ENCODE measurements at regions not wholly inside any gene's neighbourhood (a gene's known extent, or its start where the extent isn't known, plus 50 kb on each side); places are given as distances from the start of the nearest gene placed in this dataset.

DNA sequence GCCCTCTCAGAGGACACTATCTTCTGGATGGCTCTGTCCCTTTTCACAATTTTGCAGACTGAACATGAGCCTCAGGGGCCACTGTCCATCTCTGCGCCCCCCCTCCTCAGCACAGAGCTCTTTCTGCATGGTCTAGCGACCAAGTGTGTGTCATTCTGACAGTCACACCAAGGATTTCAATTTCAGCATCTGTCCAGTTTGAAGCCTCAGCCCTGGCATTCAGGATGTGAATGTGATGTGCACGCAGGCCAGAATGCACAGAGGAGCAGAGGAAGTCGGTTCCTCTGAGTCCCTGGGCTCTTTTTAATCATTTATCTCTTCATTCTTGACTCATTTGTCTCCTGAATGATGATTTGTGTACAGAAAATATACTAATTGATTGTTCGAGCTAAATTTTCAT lies 102.0 kb upstream of the PWP1 start:
- Histone ChIP-seq H3K9ac (ENCODE audit: insufficient read depth, low read length) (no peak overlapping the region), H3K36me3 (ENCODE audit: control insufficient read depth, insufficient read depth, low read length) (no peaks in the 10 kb centered on the region), H3K79me2 (ENCODE audit: control insufficient read depth, insufficient read depth, low read length) (no peaks in the 10 kb centered on the region), H3K4me3 (replicated peaks in 1 of 4; ENCODE audit: control extremely low read depth in 1 of 4, insufficient read depth in 1 of 4, low read depth in 3 of 4, low read length in 4 of 4) (no peak overlapping the region), H4K20me1 (ENCODE audit: control insufficient read depth, extremely low read depth, insufficient read depth, low read length) (no peaks in the 10 kb centered on the region), H3K4me1 (ENCODE audit: control insufficient read depth, extremely low read depth, insufficient read depth, low read length) (no peaks in the 10 kb centered on the region), H2AFZ (ENCODE audit: low read length) (no peak overlapping the region), H3K4me2 (ENCODE audit: extremely low read depth, insufficient read depth, low read length) (no peak overlapping the region), H3K9me3 (ENCODE audit: control insufficient read depth, insufficient read depth, low read depth, low read length) (no peaks in the 10 kb centered on the region), H3K27ac (ENCODE audit: insufficient read depth, low read length) (no peak overlapping the region), H3K27me3 (ENCODE audit: control insufficient read depth, insufficient read depth, low read length) (peaks cover 2% of the 10 kb centered on the region)
- TF ChIP-seq, protein P1, sequence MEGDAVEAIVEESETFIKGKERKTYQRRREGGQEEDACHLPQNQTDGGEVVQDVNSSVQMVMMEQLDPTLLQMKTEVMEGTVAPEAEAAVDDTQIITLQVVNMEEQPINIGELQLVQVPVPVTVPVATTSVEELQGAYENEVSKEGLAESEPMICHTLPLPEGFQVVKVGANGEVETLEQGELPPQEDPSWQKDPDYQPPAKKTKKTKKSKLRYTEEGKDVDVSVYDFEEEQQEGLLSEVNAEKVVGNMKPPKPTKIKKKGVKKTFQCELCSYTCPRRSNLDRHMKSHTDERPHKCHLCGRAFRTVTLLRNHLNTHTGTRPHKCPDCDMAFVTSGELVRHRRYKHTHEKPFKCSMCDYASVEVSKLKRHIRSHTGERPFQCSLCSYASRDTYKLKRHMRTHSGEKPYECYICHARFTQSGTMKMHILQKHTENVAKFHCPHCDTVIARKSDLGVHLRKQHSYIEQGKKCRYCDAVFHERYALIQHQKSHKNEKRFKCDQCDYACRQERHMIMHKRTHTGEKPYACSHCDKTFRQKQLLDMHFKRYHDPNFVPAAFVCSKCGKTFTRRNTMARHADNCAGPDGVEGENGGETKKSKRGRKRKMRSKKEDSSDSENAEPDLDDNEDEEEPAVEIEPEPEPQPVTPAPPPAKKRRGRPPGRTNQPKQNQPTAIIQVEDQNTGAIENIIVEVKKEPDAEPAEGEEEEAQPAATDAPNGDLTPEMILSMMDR (conservative IDR thresholded peaks at IDR 0.05 in 1 of 2, IDR thresholded peaks at IDR 0.05 in 1 of 2; ENCODE audit: low read depth in 1 of 2, low read length in 2 of 2), result no peak
- no peak for TF ChIP-seq EZH2 (IDR thresholded peaks at IDR 0.05; ENCODE audit: low read length, missing control alignments)
- no peak for DNase-seq (ENCODE audit: low read depth in 2 of 2)

DNA sequence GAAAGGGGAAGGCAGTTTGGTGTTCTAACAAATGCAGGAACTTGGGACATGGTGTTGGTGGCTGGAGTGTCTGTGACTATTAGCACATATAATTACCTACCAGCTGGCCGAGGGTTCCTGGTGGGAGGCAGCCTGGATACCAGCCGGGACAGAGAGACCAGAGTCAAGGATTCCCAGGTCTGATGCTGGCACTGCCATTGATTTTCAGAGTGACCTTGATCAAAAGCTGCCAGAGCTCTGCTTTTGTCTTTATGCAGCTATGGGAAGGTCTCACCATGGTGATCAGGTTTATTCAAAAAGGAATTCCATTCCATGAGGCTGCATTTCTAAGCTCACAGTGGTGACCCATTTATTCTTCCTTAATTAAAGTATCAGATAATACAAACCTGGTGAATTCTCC lies 101.0 kb upstream of the PWP1 start:
- Histone ChIP-seq H3K4me1 (ENCODE audit: control insufficient read depth, extremely low read depth, insufficient read depth, low read length) (no peaks in the 10 kb centered on the region), H2AFZ (ENCODE audit: low read length) (no peak overlapping the region), H3K4me3 (replicated peaks in 1 of 4; ENCODE audit: control extremely low read depth in 1 of 4, insufficient read depth in 1 of 4, low read depth in 3 of 4, low read length in 4 of 4) (no peak overlapping the region), H3K79me2 (ENCODE audit: control insufficient read depth, insufficient read depth, low read length) (no peaks in the 10 kb centered on the region), H3K4me2 (ENCODE audit: extremely low read depth, insufficient read depth, low read length) (no peak overlapping the region), H3K36me3 (ENCODE audit: control insufficient read depth, insufficient read depth, low read length) (no peaks in the 10 kb centered on the region), H3K27ac (ENCODE audit: insufficient read depth, low read length) (no peak overlapping the region), H3K9ac (ENCODE audit: insufficient read depth, low read length) (no peak overlapping the region), H4K20me1 (ENCODE audit: control insufficient read depth, extremely low read depth, insufficient read depth, low read length) (no peaks in the 10 kb centered on the region), H3K9me3 (ENCODE audit: control insufficient read depth, insufficient read depth, low read depth, low read length) (no peaks in the 10 kb centered on the region), H3K27me3 (ENCODE audit: control insufficient read depth, insufficient read depth, low read length) (peaks cover under 1% of the 10 kb centered on the region)
- no peak for DNase-seq (ENCODE audit: low read depth in 2 of 2)
- TF ChIP-seq, protein P1 (conservative IDR thresholded peaks at IDR 0.05 in 1 of 2, IDR thresholded peaks at IDR 0.05 in 1 of 2; ENCODE audit: low read depth in 1 of 2, low read length in 2 of 2), result no peak
- no peak for TF ChIP-seq EZH2 (IDR thresholded peaks at IDR 0.05; ENCODE audit: low read length, missing control alignments)

DNA sequence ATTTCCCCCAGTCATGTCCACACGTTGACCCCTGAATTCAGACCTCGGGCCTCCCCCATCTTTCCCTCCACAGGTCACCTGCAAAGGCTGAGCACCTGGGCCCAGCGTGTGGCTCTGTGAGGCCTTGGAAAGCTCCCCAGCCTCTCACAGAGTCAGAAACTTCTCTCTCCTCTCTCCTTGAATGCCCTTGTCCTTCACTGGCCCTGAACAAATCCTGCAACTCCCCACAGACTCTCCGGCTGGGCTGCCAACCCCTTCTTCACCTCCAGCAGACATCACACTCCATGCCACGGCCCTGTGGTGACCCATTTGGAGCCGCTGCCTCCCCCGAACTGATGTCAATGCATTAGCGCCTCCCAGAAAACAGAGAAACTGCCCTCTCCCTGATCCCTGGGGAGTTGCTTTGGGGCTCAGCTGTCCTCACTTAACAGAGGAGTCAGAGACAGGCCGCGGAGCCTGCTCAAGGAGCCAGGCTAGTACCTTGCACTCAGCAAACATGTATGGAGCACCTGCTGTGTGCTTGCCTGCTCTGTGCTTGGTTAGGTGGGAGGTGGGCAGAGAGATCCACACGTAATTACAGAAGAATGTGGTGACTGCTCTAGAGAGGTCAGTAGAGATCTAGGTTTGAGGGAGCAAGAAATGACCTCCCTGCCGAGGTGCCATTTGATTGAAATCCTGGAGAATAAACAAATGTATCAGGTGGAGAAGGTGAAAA lies 99.2 kb upstream of the PWP1 start:
- H3K27me3 ChIP-seq (ENCODE audit: control insufficient read depth, insufficient read depth, low read length), result no peaks in the 10 kb centered on the region
- H3K36me3 ChIP-seq (ENCODE audit: control insufficient read depth, insufficient read depth, low read length), result no peaks in the 10 kb centered on the region
- H3K4me1 ChIP-seq (ENCODE audit: control insufficient read depth, extremely low read depth, insufficient read depth, low read length), result no peaks in the 10 kb centered on the region
- no peak overlapping the region for H3K4me2 ChIP-seq (ENCODE audit: extremely low read depth, insufficient read depth, low read length)
- DNase-seq (ENCODE audit: low read depth in 2 of 2), result no peak
- H2AFZ ChIP-seq (ENCODE audit: low read length), result no peak overlapping the region
- no peaks in the 10 kb centered on the region for H3K9me3 ChIP-seq (ENCODE audit: control insufficient read depth, insufficient read depth, low read depth, low read length)
- H4K20me1 ChIP-seq (ENCODE audit: control insufficient read depth, extremely low read depth, insufficient read depth, low read length), result no peaks in the 10 kb centered on the region
- no peak overlapping the region for H3K9ac ChIP-seq (ENCODE audit: insufficient read depth, low read length)
- TF ChIP-seq, protein P1 (conservative IDR thresholded peaks at IDR 0.05 in 1 of 2, IDR thresholded peaks at IDR 0.05 in 1 of 2; ENCODE audit: low read depth in 1 of 2, low read length in 2 of 2), result no peak
- TF ChIP-seq EZH2 (IDR thresholded peaks at IDR 0.05; ENCODE audit: low read length, missing control alignments), result no peak
- H3K4me3 ChIP-seq (replicated peaks in 1 of 4; ENCODE audit: control extremely low read depth in 1 of 4, insufficient read depth in 1 of 4, low read depth in 3 of 4, low read length in 4 of 4), result no peak overlapping the region
- H3K27ac ChIP-seq (ENCODE audit: insufficient read depth, low read length), result no peak overlapping the region
- no peaks in the 10 kb centered on the region for H3K79me2 ChIP-seq (ENCODE audit: control insufficient read depth, insufficient read depth, low read length)

Data from fibroblast of lung (primary cell).